LNCAP (cell line): ENCODE measurements at regions not wholly inside any gene's neighbourhood (a gene's known extent, or its start where the extent isn't known, plus 50 kb on each side); places are given as distances from the start of the nearest gene placed in this dataset.

Source experiments
- TF ChIP-seq, protein P1 (sequence below): fragments of 450-650 bp; IDR thresholded peaks from 2 replicates; pipeline ENCODE4 v1.5.1; 2017; ENCODE audit warnings: mild to moderate bottlenecking

DNA sequence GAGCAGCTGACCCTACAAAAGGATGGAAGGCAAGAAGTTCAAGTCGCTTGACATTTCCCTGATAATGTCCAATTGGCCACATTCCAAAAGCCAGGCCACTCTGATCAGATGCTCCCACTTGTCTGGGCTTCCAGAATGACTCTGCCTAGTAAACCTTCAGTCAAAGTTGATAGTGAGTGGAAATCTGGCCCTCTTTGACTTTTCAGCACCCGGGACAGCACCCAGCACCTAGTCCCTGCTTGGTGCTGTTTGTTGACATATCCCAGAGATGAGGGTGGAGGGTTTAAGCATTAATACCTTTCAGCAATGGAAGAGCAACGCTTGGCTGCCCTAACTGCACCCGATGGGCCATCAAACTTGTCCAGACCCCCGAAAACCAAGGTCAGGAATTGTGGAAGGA lies 131.3 kb downstream of the AIPL1 start:
- TF ChIP-seq, protein P1, sequence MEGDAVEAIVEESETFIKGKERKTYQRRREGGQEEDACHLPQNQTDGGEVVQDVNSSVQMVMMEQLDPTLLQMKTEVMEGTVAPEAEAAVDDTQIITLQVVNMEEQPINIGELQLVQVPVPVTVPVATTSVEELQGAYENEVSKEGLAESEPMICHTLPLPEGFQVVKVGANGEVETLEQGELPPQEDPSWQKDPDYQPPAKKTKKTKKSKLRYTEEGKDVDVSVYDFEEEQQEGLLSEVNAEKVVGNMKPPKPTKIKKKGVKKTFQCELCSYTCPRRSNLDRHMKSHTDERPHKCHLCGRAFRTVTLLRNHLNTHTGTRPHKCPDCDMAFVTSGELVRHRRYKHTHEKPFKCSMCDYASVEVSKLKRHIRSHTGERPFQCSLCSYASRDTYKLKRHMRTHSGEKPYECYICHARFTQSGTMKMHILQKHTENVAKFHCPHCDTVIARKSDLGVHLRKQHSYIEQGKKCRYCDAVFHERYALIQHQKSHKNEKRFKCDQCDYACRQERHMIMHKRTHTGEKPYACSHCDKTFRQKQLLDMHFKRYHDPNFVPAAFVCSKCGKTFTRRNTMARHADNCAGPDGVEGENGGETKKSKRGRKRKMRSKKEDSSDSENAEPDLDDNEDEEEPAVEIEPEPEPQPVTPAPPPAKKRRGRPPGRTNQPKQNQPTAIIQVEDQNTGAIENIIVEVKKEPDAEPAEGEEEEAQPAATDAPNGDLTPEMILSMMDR: no peak

DNA sequence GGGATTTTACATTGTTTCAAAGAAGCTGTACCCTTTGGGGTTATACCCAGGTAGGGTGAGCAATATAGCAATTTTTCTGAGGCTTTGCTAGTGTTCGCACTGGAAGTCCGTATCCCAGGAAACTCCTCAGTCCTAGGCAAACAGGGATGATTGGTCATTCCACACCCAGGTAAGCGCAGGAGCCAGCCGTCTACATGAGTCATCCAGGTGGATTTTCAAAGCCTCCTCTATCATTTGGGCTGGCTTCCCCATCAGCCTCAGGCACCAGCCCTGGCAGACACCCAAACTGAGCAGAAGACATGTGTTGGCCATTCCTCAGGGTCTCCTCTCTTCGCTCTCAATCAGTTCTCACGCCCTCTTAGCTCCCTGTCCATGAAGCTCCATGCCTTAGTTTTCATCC lies 135.6 kb downstream of the AIPL1 start:
- TF ChIP-seq, protein P1: no peak

DNA sequence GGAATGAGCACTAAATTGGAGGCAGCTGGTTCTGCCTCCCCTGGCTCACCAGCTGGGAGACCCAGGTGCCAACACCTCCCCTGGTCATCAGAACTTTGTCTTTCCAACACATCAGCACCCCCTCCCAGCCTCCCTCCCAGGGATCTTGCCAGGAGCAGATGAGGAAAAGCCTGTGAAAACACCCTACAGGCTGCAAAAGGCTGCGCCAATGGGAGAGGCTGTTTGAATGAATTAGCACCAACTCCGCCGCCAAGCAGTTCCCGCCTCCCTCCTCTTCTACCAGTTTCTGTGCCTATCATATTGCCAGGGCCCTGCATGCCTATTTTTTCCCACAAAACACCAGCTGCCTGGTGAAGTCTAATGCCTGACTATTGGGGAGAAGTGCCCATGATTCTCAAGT lies 137.0 kb downstream of the AIPL1 start:
- TF ChIP-seq, protein P1: no peak

DNA sequence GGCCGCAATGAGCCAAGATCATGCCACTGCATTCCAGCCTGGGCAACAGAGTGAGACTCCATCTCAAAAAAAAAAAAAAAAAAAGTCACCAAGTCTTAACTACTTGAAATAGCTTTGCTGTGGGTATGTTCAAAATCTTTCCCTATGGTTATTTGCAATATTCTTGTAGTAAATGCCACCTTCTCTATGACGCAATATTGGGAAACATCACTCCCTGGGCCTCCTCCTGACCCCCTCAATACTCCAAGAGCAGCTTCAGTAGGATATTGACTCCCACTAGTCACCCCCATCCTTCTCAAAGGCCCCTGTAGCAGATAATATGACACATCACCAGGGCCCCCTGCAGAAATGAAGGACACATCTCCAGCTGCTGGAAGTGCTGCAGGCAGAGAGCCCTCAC lies 137.8 kb downstream of the AIPL1 start:
- TF ChIP-seq, protein P1: no peak

DNA sequence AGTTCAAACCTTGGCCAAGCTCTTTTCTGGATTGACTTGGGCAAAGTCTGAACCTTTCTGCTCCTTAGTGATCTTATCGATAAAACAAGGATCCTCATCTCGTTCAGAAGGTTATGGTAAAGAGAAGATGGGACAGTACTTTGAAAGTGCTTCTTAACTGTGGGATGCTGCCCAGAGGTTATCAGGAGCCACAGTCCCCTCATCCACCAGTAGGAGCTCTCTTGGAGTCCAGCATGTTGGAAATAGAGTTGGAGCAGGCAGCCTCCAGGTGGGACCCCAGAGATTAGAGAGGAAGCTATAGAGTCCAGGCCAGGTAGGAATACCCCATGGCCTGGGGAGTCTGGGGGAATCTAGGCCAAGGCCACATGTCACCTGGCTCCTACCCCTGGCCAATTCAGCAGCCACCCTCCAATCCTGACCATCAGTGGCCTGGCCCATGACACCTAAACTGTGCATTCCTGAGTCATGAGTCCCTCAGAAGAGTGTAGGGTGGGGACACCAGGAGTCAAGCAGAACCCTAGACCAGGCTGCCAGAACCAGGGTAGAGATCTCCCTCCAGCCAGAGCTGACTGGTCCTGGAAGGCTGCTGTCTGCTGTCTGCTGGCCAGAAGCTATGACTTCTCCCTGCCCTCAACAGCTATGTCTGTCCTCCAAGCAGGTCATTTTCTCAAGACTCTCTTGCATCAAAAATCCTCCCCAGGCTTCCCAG lies 144.3 kb downstream of the AIPL1 start:
- TF ChIP-seq, protein P1: no peak

DNA sequence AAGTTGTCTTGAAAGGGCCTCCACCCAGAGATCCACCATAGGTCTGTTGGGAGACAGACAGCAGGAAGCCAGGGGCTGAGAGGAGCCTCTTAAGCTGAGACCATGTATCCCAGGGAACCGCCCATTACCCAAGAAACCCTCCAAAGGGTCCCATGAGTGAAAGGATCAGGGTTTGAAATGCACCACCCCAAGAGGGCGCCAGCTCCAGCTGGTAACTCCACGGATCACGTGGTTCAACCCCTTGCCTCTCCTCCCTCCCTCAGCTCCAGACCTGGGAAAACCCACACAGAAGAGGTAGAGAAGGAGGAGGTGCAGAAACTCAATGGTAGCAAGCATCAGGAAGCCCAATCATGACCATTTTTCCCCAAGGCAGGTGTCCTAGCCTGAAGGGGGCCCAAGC lies 148.7 kb downstream of the AIPL1 start:
- TF ChIP-seq, protein P1: no peak

DNA sequence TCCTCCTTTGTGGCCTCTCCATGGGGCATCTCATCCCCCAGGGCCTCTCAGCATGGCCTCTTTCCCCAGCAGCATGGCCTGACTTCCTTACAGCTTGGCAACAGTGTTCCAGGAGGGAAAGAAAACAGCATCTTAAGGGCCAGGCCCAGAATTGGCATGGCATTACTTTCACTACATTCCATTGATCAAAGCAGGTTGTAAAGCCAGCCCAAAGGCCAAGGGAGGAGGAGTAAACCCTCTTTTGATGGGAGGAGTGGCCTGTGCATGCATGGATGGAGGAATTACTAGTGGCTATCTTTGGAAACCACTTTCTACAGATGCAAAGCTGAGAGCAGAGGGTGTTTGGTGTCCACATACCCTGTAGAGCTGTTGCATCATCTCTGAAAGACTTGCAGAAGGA lies 149.4 kb downstream of the AIPL1 start:
- TF ChIP-seq, protein P1: no peak

DNA sequence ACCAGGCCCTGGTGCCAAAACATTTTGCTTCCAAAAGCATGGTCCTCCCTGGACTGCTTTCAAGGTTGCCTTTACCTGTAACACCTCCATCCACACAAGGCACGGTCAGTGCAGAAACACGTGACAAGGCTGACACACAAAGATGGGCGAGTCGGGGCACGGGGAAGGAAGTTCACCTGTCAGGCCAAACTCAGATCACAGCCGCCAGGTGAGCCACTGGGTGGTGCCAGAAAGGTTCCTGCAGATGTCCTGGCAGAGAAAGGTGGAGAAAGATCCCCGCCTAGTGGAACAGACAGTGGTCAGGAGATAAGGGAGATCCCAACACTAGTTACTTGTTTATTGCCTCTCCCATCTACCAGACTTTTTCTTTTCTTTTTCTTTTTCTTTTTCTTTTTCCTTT lies 155.3 kb downstream of the AIPL1 start:
- TF ChIP-seq, protein P1: peak; percentile 63
